Liver (tissue), 3 donors: ENCODE measurements at regions not wholly inside any gene's neighbourhood (a gene's known extent, or its start where the extent isn't known, plus 50 kb on each side); places are given as distances from the start of the nearest gene placed in this dataset.

ENCODE experiments used
- FOXA1 ChIP-seq: IDR thresholded peaks from 2 replicates; pipeline ENCODE4 v1.6.1; 2016; ENCODE audit warnings: antibody characterized with exemption
- GABPA ChIP-seq, 2 donors: IDR thresholded peaks in 1 of 2; conservative IDR thresholded peaks in 1 of 2; 2 replicates each; pipeline ENCODE4 v1.6.1; 2016; ENCODE audit warnings: antibody characterized with exemption in 2 of 2, mild to moderate bottlenecking in 1 of 2, moderate library complexity in 1 of 2
- RAD21 ChIP-seq, 2 donors: IDR thresholded peaks; 2 replicates each; pipeline ENCODE4 v1.6.1; 2016; ENCODE audit warnings: antibody characterized with exemption in 2 of 2, mild to moderate bottlenecking in 2 of 2
- YY1 ChIP-seq: IDR thresholded peaks from 2 replicates; pipeline ENCODE4 v1.6.1; 2016; ENCODE audit warnings: antibody characterized with exemption, mild to moderate bottlenecking
- TF ChIP-seq, protein P1 (sequence below): IDR thresholded peaks from 2 replicates; pipeline ENCODE4 v1.6.1; 2016; ENCODE audit warnings: antibody characterized with exemption
- TF ChIP-seq, protein P2 (sequence below): fragments of 150-350 bp; IDR thresholded peaks from 2 replicates; pipeline ENCODE4 v1.5.1; 2017; ENCODE audit warnings: improper control_type of control experiment, low read depth, low read length; ENCODE audit not compliant: missing input control
- TF ChIP-seq, protein P3 (sequence below): IDR thresholded peaks from 2 replicates; pipeline ENCODE4 v1.6.1; 2016; ENCODE audit warnings: antibody characterized with exemption
- TF ChIP-seq, protein P4 (sequence below): IDR thresholded peaks from 2 replicates; pipeline ENCODE4 v1.6.1; 2016; ENCODE audit warnings: antibody characterized with exemption, mild to moderate bottlenecking
- donor health status: healthy.
- donor health status: healthy.

DNA sequence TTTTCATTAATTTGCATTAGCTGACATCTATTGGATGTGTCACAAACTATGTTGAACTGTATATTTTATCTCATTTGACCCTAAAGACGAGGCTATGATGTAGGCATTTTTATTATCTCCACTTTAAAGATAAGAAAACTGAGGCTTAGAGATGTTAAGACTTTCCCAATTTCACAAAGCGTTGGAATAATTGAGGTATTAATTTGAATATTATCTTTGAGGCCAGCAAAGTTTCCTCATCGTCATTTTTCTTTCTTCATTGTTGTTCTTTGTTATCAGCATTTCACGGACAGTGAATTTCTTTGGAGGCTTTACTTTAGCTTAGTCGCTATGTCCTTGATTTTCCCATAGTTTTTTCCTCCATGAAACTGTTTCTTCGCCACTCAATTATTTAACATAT, 227.5 kb upstream of the MYOCD start:
- TF ChIP-seq, protein P1, sequence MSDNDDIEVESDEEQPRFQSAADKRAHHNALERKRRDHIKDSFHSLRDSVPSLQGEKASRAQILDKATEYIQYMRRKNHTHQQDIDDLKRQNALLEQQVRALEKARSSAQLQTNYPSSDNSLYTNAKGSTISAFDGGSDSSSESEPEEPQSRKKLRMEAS: no peak
- TF ChIP-seq, protein P2, sequence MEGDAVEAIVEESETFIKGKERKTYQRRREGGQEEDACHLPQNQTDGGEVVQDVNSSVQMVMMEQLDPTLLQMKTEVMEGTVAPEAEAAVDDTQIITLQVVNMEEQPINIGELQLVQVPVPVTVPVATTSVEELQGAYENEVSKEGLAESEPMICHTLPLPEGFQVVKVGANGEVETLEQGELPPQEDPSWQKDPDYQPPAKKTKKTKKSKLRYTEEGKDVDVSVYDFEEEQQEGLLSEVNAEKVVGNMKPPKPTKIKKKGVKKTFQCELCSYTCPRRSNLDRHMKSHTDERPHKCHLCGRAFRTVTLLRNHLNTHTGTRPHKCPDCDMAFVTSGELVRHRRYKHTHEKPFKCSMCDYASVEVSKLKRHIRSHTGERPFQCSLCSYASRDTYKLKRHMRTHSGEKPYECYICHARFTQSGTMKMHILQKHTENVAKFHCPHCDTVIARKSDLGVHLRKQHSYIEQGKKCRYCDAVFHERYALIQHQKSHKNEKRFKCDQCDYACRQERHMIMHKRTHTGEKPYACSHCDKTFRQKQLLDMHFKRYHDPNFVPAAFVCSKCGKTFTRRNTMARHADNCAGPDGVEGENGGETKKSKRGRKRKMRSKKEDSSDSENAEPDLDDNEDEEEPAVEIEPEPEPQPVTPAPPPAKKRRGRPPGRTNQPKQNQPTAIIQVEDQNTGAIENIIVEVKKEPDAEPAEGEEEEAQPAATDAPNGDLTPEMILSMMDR: no peak
- TF ChIP-seq YY1: no peak
- TF ChIP-seq FOXA1: no peak
- TF ChIP-seq, protein P3, sequence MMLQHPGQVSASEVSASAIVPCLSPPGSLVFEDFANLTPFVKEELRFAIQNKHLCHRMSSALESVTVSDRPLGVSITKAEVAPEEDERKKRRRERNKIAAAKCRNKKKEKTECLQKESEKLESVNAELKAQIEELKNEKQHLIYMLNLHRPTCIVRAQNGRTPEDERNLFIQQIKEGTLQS: no peak
- TF ChIP-seq, protein P4, sequence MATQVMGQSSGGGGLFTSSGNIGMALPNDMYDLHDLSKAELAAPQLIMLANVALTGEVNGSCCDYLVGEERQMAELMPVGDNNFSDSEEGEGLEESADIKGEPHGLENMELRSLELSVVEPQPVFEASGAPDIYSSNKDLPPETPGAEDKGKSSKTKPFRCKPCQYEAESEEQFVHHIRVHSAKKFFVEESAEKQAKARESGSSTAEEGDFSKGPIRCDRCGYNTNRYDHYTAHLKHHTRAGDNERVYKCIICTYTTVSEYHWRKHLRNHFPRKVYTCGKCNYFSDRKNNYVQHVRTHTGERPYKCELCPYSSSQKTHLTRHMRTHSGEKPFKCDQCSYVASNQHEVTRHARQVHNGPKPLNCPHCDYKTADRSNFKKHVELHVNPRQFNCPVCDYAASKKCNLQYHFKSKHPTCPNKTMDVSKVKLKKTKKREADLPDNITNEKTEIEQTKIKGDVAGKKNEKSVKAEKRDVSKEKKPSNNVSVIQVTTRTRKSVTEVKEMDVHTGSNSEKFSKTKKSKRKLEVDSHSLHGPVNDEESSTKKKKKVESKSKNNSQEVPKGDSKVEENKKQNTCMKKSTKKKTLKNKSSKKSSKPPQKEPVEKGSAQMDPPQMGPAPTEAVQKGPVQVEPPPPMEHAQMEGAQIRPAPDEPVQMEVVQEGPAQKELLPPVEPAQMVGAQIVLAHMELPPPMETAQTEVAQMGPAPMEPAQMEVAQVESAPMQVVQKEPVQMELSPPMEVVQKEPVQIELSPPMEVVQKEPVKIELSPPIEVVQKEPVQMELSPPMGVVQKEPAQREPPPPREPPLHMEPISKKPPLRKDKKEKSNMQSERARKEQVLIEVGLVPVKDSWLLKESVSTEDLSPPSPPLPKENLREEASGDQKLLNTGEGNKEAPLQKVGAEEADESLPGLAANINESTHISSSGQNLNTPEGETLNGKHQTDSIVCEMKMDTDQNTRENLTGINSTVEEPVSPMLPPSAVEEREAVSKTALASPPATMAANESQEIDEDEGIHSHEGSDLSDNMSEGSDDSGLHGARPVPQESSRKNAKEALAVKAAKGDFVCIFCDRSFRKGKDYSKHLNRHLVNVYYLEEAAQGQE: no peak
- TF ChIP-seq RAD21 (IDR thresholded peaks at IDR 0.05): no peak
- TF ChIP-seq GABPA (IDR thresholded peaks at IDR 0.05 in 1 of 2, conservative IDR thresholded peaks at IDR 0.05 in 1 of 2): no peak
